IMR-90 (cell line): ENCODE measurements at regions not wholly inside any gene's neighbourhood (a gene's known extent, or its start where the extent isn't known, plus 50 kb on each side); places are given as distances from the start of the nearest gene placed in this dataset.

ENCODE experiments used
- ATAC-seq: fragments of 200-7000 bp; cut with Tn5 transposase; 2 replicates; pipeline ENCODE4 v1.9.1; 2020; ENCODE audit warnings: low read depth, mild to moderate bottlenecking, moderate library complexity
- BruUV-seq: library from RNA; stranded (reverse); fragments of 400-500 nt; replicated peaks from 2 replicates; lab custom pipeline; 2021; lab: Mats Ljungman, UMichigan
- CTCF ChIA-PET: fragments of 300-600 bp; formaldehyde crosslinking; extraction: SDS; loops from one replicate; lab custom pipeline; 2021; ENCODE audit warnings: antibody characterized with exemption; lab: Yijun Ruan, JAX
- POLR2A ChIA-PET: fragments of 300-600 bp; sonication (Branson Sonifier 250); formaldehyde crosslinking; loops from one replicate; lab custom pipeline; 2022; ENCODE audit warnings: antibody characterized with exemption; ENCODE audit not compliant: unreplicated experiment; lab: Charles Lee
- DNase-seq: peaks from one replicate; pipeline ENCODE4 v3.0.0; 2013
- H2AFZ ChIP-seq: replicated peaks from 2 replicates; pipeline ENCODE3; 2013; ENCODE audit warnings: low read length, mild to moderate bottlenecking; ENCODE audit not compliant: poor library complexity
- H2AK5ac ChIP-seq: 2 replicates; pipeline ENCODE4 v1.6.1; 2013; ENCODE audit warnings: low read depth, low read length, inconsistent platforms
- H2AK9ac ChIP-seq: replicated peaks from 2 replicates; pipeline ENCODE3; 2013; ENCODE audit warnings: mild to moderate bottlenecking, low read depth, low read length, moderate library complexity; ENCODE audit not compliant: poor library complexity
- H2BK120ac ChIP-seq: 2 replicates; pipeline ENCODE4 v1.6.1; 2013; ENCODE audit warnings: low read depth, low read length, inconsistent platforms
- H2BK15ac ChIP-seq: 3 replicates; pipeline ENCODE4 v1.6.1; 2013; ENCODE audit warnings: low read depth, low read length, inconsistent platforms
- H2BK20ac ChIP-seq: 2 replicates; pipeline ENCODE4 v1.6.1; 2013; ENCODE audit warnings: low read depth, mild to moderate bottlenecking, inconsistent platforms, low read length, moderate library complexity
- H2BK5ac ChIP-seq: 2 replicates; pipeline ENCODE4 v1.6.1; 2013; ENCODE audit warnings: mild to moderate bottlenecking, low read depth, low read length, inconsistent platforms; ENCODE audit not compliant: poor library complexity, severe bottlenecking
- H3K14ac ChIP-seq: replicated peaks from 2 replicates; pipeline ENCODE4 v1.6.1; 2013; ENCODE audit warnings: low read depth, low read length, inconsistent platforms
- H3K18ac ChIP-seq: 2 replicates; pipeline ENCODE4 v1.6.1; 2013; ENCODE audit warnings: low read depth, low read length, control low read depth
- H3K23ac ChIP-seq: 2 replicates; pipeline ENCODE4 v1.6.1; 2013; ENCODE audit warnings: low read depth, low read length, inconsistent platforms
- H3K27ac ChIP-seq: 2 replicates; pipeline ENCODE4 v1.5.1; 2013; ENCODE audit warnings: mild to moderate bottlenecking, control low read depth, low read length; ENCODE audit not compliant: insufficient read depth
- H3K27me3 ChIP-seq: 2 replicates; pipeline ENCODE4 v1.6.1; 2013; ENCODE audit warnings: low read length; ENCODE audit not compliant: control insufficient read depth, insufficient read depth
- H3K36me3 ChIP-seq: 2 replicates; pipeline ENCODE4 v1.6.1; 2013; ENCODE audit warnings: low read length, mixed read lengths; ENCODE audit not compliant: control insufficient read depth, insufficient read depth
- H3K4ac ChIP-seq: 2 replicates; pipeline ENCODE4 v1.6.1; 2013; ENCODE audit warnings: low read depth, low read length, inconsistent platforms
- H3K4me1 ChIP-seq: 2 replicates; pipeline ENCODE4 v1.6.1; 2013; ENCODE audit warnings: low read length, mixed read lengths; ENCODE audit not compliant: control insufficient read depth, insufficient read depth
- H3K4me2 ChIP-seq: 2 replicates; pipeline ENCODE4 v1.6.1; 2013; ENCODE audit warnings: low read depth, mild to moderate bottlenecking, control low read depth, low read length, moderate library complexity
- H3K4me3 ChIP-seq: 2 replicates; pipeline ENCODE4 v1.5.1; 2013; ENCODE audit warnings: low read depth, mild to moderate bottlenecking, control low read depth, low read length, moderate library complexity; ENCODE audit not compliant: insufficient read depth
- H3K56ac ChIP-seq: 2 replicates; pipeline ENCODE4 v1.6.1; 2013; ENCODE audit warnings: low read length, inconsistent platforms; ENCODE audit not compliant: insufficient read depth; ENCODE audit errors: extremely low read depth
- H3K79me1 ChIP-seq, 2 experiments: 2 replicates each; pipeline ENCODE4 v1.6.1; 2013; ENCODE audit warnings: low read length in 2 of 2, inconsistent platforms in 1 of 2, low read depth in 1 of 2
- H3K9ac ChIP-seq: 2 replicates; pipeline ENCODE4 v1.6.1; 2013; ENCODE audit warnings: low read depth, low read length, control low read depth
- H3K9me1 ChIP-seq: 2 replicates; pipeline ENCODE4 v1.6.1; 2013; ENCODE audit warnings: low read length, inconsistent platforms; ENCODE audit not compliant: insufficient read depth
- H3K9me3 ChIP-seq: 2 replicates; pipeline ENCODE4 v1.6.1; 2013; ENCODE audit warnings: low read length; ENCODE audit not compliant: control insufficient read depth, insufficient read depth
- H4K20me1 ChIP-seq: 2 replicates; pipeline ENCODE4 v1.6.1; 2013; ENCODE audit warnings: low read length, inconsistent platforms; ENCODE audit not compliant: insufficient read depth
- H4K5ac ChIP-seq: 2 replicates; pipeline ENCODE4 v1.6.1; 2013; ENCODE audit warnings: mild to moderate bottlenecking, low read depth, low read length, control low read depth
- H4K8ac ChIP-seq, 2 experiments: 2 replicates each; pipeline ENCODE4 v1.6.1; 2013; ENCODE audit warnings: low read depth in 2 of 2, low read length in 2 of 2, control low read depth in 1 of 2, inconsistent platforms in 1 of 2
- H4K91ac ChIP-seq: 2 replicates; pipeline ENCODE4 v1.6.1; 2013; ENCODE audit warnings: low read depth, low read length, inconsistent platforms; ENCODE audit not compliant: insufficient read depth
- BHLHE40 ChIP-seq: fragments of 150-350 bp; IDR thresholded peaks from 2 replicates; pipeline ENCODE4 v1.6.1; 2016; ENCODE audit warnings: mild to moderate bottlenecking, low read depth, low read length
- CEBPB ChIP-seq: IDR thresholded peaks from 2 replicates; pipeline ENCODE4 v1.6.1; 2012; ENCODE audit warnings: low read depth, low read length, improper control_type of control experiment
- CHD1 ChIP-seq: IDR thresholded peaks from 2 replicates; pipeline ENCODE4 v1.6.1; 2012; ENCODE audit warnings: low read depth, low read length, improper control_type of control experiment
- ELK1 ChIP-seq: fragments of 150-350 bp; IDR thresholded peaks from 2 replicates; pipeline ENCODE4 v1.6.1; 2016; ENCODE audit warnings: low read depth, mild to moderate bottlenecking, low read length, moderate library complexity, borderline replicate concordance
- FOS ChIP-seq: fragments of 150-350 bp; IDR thresholded peaks from 2 replicates; pipeline ENCODE4 v1.6.1; 2016; ENCODE audit warnings: low read depth, low read length
- MAFK ChIP-seq: IDR thresholded peaks from 2 replicates; pipeline ENCODE4 v1.6.1; 2012; ENCODE audit warnings: low read depth, low read length, improper control_type of control experiment
- MAZ ChIP-seq: IDR thresholded peaks from 2 replicates; pipeline ENCODE4 v1.6.1; 2012; ENCODE audit warnings: low read depth, mild to moderate bottlenecking, low read length, improper control_type of control experiment, moderate library complexity, borderline replicate concordance
- MXI1 ChIP-seq: IDR thresholded peaks from 2 replicates; pipeline ENCODE4 v1.6.1; 2012; ENCODE audit warnings: low read depth, mild to moderate bottlenecking, low read length, moderate library complexity, borderline replicate concordance
- NFE2L2 ChIP-seq: fragments of 150-350 bp; IDR thresholded peaks from 2 replicates; pipeline ENCODE4 v1.6.1; 2016; ENCODE audit warnings: low read depth, mild to moderate bottlenecking, low read length
- POLR2A ChIP-seq: IDR thresholded peaks from 2 replicates; pipeline ENCODE4 v1.6.1; 2012; ENCODE audit warnings: mild to moderate bottlenecking, low read depth, low read length
- RAD21 ChIP-seq: IDR thresholded peaks from 2 replicates; pipeline ENCODE4 v1.6.1; 2012; ENCODE audit warnings: low read length, improper control_type of control experiment
- RCOR1 ChIP-seq: IDR thresholded peaks from 2 replicates; pipeline ENCODE4 v1.6.1; 2012; ENCODE audit warnings: mild to moderate bottlenecking, low read length, improper control_type of control experiment; ENCODE audit not compliant: insufficient replicate concordance
- RFX5 ChIP-seq: IDR thresholded peaks from 2 replicates; pipeline ENCODE4 v1.8.0; 2012; ENCODE audit warnings: low read depth, mild to moderate bottlenecking, low read length, moderate library complexity
- SMC3 ChIP-seq: fragments of 150-350 bp; IDR thresholded peaks from 2 replicates; pipeline ENCODE4 v1.6.1; 2016; ENCODE audit warnings: low read depth, mild to moderate bottlenecking, antibody characterized with exemption, low read length, moderate library complexity
- USF2 ChIP-seq: fragments of 150-350 bp; IDR thresholded peaks from 2 replicates; pipeline ENCODE4 v1.6.1; 2017; ENCODE audit warnings: mild to moderate bottlenecking, antibody characterized with exemption, low read length, low read depth
- WGBS, 2 experiments: methylation state at CpG; one replicate each; pipeline versions ENCODE4 v1.1.5 to v1.1.7; 2013; ENCODE audit warnings: missing lambda C conversion rate in 2 of 2; ENCODE audit not compliant: insufficient read length in 1 of 2; ENCODE audit errors: extremely low coverage in 2 of 2; 5-methylcytosine and 5-hydroxymethylcytosine counted together
- dilution Hi-C: fragments of 300-500 bp; cut with HindIII; formaldehyde crosslinking; loops from one replicate; pipeline ENCODE4 v1.14.3; 2018; ENCODE audit warnings: low sequenced_read_pairs; ENCODE audit not compliant: unreplicated experiment
- in situ Hi-C: fragments of 300-500 bp; cut with MboI; formaldehyde crosslinking; loops from 3 replicates; pipeline ENCODE4 v1.14.3; 2019; ENCODE audit warnings: low sequenced_read_pairs, inconsistent platforms, mixed read lengths
- intact Hi-C: fragments of 100-400 bp; cut with micrococcal nuclease; formaldehyde crosslinking; loops from 2 replicates; pipeline ENCODE4 v1.10.0; 2022
- TF ChIP-seq, protein P1 (sequence below): conservative IDR thresholded peaks from 2 replicates; pipeline ENCODE4 v1.5.1; 2012; ENCODE audit warnings: mild to moderate bottlenecking, low read depth, low read length, improper control_type of control experiment

DNA sequence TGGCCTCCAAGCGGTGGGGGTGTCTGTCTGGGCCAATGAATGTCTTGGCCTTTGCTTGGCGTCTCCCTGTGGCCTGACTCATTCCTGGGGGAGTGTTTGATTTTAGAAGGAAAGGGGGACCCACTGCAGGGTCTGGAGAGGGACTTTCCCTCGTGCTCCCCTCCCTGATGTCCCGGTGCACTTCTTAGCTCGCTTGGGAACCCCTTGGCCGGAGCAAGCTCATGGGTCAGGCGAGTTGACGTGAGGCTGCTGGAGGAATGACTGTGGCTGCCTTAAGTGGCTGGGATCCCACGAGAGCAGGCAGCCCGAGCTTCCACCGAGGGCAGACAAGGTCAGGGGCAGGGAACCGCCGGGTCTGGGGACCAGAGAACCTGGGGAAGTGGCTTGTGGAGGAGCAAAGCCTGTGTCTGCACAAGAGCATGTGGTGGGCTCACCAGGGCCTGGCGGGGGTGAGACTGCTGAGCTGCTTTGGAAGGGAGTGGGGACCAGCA is 218.4 kb upstream of the C14orf180 start:
- no peak overlapping the region for H4K8ac ChIP-seq
- no peak overlapping the region for H2AK9ac ChIP-seq
- CTCF ChIA-PET: no interaction called here
- H3K14ac ChIP-seq: no peak overlapping the region
- H4K91ac ChIP-seq: no peak overlapping the region
- no peak overlapping the region for H2BK5ac ChIP-seq
- no peaks in the 10 kb centered on the region for H3K9me1 ChIP-seq
- no peak overlapping the region for H3K9ac ChIP-seq
- intact Hi-C loops: no loop called here
- no peaks in the 10 kb centered on the region for H4K20me1 ChIP-seq
- H3K4ac ChIP-seq: no peak overlapping the region
- H3K27me3 ChIP-seq: no peaks in the 10 kb centered on the region
- no peak overlapping the region for H2AK5ac ChIP-seq
- no peak overlapping the region for H2BK20ac ChIP-seq
- ATAC-seq (no peak), DNase-seq (no peak)
- no peaks in the 10 kb centered on the region for H3K79me1 ChIP-seq
- no peak overlapping the region for H3K4me3 ChIP-seq
- no peak overlapping the region for H3K4me2 ChIP-seq
- no peak overlapping the region for H2AFZ ChIP-seq
- H3K18ac ChIP-seq: no peak overlapping the region
- in situ Hi-C loops: no loop called here
- H2BK120ac ChIP-seq: no peak overlapping the region
- H4K5ac ChIP-seq: no peak overlapping the region
- H3K23ac ChIP-seq: no peak overlapping the region
- H2BK15ac ChIP-seq: no peak overlapping the region
- BruUV-seq: no TSS peak
- TF ChIP-seq CEBPB (no peak), BHLHE40 (no peak), RCOR1 (no peak), MXI1 (no peak), NFE2L2 (no peak), RFX5 (no peak), MAZ (no peak), CHD1 (no peak), ELK1 (no peak), SMC3 (no peak), USF2 (no peak), RAD21 (no peak), POLR2A (no peak), FOS (no peak), MAFK (no peak)
- TF ChIP-seq, protein P1, sequence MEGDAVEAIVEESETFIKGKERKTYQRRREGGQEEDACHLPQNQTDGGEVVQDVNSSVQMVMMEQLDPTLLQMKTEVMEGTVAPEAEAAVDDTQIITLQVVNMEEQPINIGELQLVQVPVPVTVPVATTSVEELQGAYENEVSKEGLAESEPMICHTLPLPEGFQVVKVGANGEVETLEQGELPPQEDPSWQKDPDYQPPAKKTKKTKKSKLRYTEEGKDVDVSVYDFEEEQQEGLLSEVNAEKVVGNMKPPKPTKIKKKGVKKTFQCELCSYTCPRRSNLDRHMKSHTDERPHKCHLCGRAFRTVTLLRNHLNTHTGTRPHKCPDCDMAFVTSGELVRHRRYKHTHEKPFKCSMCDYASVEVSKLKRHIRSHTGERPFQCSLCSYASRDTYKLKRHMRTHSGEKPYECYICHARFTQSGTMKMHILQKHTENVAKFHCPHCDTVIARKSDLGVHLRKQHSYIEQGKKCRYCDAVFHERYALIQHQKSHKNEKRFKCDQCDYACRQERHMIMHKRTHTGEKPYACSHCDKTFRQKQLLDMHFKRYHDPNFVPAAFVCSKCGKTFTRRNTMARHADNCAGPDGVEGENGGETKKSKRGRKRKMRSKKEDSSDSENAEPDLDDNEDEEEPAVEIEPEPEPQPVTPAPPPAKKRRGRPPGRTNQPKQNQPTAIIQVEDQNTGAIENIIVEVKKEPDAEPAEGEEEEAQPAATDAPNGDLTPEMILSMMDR: no peak
- dilution Hi-C loops: no loop called here
- H3K56ac ChIP-seq: no peak overlapping the region
- POLR2A ChIA-PET: no interaction called here
- H3K4me1 ChIP-seq: no peaks in the 10 kb centered on the region
- H3K27ac ChIP-seq: no peak overlapping the region
- no peaks in the 10 kb centered on the region for H3K36me3 ChIP-seq
- 14% methylated on average over 7 of the region's 14 CpGs; no CpG with 5 or more reads in 1 of the 2 experiments for WGBS, 2 experiments
- H3K9me3 ChIP-seq: peaks cover 57% of the 10 kb centered on the region
